Uterus (tissue), 2 donors: ENCODE measurements at regions not wholly inside any gene's neighbourhood (a gene's known extent, or its start where the extent isn't known, plus 50 kb on each side); places are given as distances from the start of the nearest gene placed in this dataset.

ENCODE experiments used
- CTCF ChIP-seq, 4 experiments: fragments of 200-600 bp in 2 of 4; fragments of 450-650 bp in 2 of 4; sonication (generic) in 2 of 4; IDR thresholded peaks; one replicate each; pipeline ENCODE4 v1.5.1; 2016 to 2019; ENCODE audit warnings: antibody characterized with exemption in 4 of 4, mild to moderate bottlenecking in 2 of 4, moderate library complexity in 1 of 4
- POLR2A ChIP-seq, 2 donors: fragments of 450-650 bp; IDR thresholded peaks; one replicate each; pipeline ENCODE4 v1.6.1; 2016; ENCODE audit warnings: antibody characterized with exemption in 2 of 2, mild to moderate bottlenecking in 1 of 2, moderate library complexity in 1 of 2

DNA sequence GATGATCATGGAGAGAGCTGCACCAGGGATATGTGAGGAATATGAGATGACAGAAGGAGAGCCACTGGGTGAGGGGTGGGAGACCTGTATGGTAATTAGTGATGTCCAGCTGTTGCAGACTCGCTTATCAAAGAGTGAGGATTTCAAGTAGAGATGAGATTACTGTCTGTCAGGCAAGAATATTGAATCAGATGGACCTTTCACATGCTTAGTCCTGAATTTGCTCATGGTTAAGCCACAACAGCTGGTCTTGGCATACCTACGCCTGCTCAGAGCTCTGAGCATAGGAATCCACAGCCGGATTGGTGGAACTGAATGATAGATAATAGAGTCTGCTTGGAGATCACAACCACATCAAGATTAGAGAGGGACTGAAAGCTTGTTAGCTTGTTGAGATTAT lies 115.2 kb upstream of the ARHGAP5 start:
- TF ChIP-seq CTCF (IDR thresholded peaks at IDR 0.05) (no peak), POLR2A (IDR thresholded peaks at IDR 0.05) (no peak)
